NCI-H748 (cell line): ENCODE measurements at regions not wholly inside any gene's neighbourhood (a gene's known extent, or its start where the extent isn't known, plus 50 kb on each side); places are given as distances from the start of the nearest gene placed in this dataset.
"Not testable (repeated sequence)": the region's sequence is repeated elsewhere in the genome, so short reads cannot be mapped to it uniquely, and the experiment has no call there.

Experiments used
- DNase-seq: peaks from one replicate; lab custom pipeline; 2025; ENCODE audit not compliant: unreplicated experiment; lab: John Stamatoyannopoulos, UW

- DNase-seq = no peak
These were observed 69.5 kb downstream of the TPRA1 start for GRCh38 chr3:127520993-127521392.

DNA sequence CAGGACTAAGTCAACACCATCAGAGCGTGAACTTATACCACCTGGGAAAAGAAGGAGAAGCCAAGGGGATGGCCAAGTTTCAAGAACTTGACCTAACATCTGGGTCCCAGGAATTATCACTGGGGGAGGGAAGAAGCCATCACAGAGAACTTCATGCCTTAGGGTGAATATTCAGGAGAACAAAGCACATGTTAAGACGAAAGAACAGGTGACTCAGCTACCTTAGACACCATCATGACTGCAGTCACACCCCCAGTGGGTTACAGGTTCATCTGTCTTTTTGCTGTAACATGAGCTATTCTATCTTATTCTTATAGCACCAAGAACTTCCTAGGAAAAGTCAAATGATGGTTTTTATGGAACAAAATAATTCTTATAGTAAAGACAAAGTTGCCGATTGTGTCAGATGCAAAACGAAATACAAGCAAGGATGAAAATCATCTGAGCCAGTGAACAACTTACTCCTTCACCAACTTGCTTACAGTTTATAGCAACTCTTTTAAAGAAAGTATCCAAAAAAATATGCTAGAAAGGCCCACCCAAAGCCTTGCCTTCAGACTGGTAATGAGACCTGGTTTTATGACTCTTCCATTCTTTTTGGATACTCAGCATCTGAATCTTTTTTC lies 72.0 kb downstream of the TPRA1 start:
- DNase-seq = no peak

DNA sequence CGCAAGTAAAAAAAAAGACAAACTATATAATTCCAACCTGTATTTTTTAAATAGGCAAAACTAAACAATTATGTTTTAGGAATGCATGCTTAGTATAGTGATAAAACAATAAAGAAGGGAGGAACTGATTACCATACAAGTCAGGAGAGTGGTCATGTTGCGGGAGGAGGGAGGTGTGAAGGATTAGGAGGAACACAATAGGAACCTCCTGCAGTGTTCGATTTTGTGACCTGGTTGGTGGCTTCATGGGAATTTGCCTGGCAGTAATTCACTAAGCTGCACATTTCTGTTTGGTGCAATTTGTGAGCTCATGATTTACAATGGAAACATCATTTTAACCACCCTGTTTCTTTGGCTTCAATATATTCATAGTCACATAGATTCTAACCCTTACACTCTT lies 78.3 kb downstream of the TPRA1 start:
- no peak for DNase-seq

GRCh38 chr3:127501177-127501576 lies 89.4 kb downstream of the TPRA1 start:
- DNase-seq = no peak

GRCh38 chr3:127497676-127498075 lies 92.9 kb downstream of the TPRA1 start:
- no peak for DNase-seq

DNA sequence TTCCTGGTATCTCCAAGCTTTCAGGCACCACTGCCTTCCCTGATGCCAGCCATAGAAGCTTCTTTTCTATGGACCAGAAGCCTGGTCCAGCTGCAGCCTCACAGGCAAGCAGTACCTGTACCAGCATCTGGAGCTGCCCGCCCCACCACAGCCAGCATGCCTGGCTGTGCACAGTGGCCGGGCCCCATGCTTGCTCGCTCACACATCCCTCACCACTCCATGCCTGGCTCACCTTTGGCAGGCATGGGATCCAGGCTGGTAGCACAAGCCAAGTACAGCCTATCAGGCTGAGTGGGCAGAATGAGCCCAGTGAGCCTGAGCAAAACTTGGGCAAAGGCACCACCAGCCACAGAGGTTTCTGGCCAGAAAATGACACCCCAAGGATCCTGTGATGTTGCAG lies 93.4 kb downstream of the TPRA1 start:
- no peak for DNase-seq

DNA sequence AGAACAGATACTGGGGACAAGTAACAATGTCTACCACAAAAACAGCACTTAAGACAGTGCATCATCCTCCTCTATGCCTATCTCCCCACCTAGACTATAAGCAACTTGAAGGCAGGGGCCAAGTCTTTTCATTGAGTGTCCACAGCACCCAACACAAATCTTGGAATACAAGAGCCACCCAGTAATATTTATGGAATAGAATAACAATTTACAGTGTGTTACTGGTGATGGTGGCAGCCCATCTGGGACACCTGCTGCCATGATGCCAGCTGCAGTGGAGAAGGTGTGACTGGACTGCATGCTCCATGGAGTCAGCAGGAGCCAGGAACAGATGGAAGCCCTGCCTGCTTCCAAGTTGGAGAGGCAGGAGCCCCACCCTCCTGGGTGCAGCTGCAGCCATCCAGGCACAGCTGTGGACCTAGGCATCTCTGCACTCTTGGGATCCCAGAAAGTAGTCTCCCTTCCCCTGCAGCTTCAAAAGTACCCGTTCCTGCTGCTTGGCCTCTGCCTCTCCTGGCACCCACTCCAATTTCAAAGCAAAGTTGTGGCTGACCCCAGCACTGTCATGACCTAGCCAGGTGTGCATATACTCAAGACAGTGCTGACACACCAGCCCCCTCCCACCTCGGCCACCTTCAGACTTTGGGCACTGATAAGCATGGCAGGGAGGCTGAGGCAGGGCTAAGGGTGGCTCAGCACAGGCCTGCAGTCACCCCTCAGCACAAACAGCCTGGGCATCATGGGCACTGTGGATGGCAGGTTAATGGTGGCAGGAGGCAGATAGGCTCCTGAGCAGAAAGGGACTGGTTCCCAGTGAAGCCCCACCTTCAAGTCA lies 94.5 kb downstream of the TPRA1 start:
- no peak for DNase-seq

GRCh38 chr3:127493924-127494646 lies 96.4 kb downstream of the TPRA1 start:
- DNase-seq = no peak

- DNase-seq = no peak
These were observed 98.1 kb downstream of the TPRA1 start for GRCh38 chr3:127492426-127492825.

DNA sequence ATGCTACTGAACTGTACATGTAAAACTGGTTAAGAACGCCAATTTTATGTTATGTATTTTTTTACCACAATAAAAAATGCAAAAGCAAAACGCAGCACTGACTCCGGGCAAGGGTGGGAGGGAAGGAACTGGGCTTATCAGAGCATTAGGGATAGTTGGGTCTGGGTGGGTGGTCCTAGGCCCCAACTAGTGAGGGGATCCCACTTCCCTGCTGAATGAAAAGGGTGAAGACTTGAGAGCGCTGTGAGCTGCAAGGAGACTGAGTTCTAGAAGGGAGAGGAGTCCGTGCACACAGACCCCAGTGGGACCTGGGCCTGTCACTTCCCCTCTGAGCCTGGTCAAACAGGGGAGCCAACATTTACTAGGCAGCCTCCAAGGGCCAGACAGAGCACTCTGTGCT lies 98.6 kb downstream of the TPRA1 start:
- no peak for DNase-seq

DNA sequence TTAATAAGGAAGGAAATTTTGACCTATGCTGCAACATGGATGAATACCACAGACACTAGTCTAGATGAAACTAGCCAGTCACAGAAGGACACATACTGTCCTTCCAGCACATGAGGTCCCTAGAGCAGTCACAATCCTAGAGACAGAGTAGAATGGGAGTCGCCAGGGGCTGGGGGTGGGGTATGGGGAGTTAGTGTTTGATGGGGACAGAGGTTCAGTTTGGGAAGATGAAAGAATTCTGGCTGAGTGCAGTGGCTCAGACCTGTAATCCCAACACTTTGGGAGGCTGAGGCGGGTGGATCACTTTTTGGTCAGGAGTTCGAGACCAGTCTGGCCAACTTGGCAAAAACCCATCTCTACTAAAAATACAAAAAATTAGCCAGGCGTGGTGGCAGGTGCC lies 99.2 kb downstream of the TPRA1 start:
- no peak for DNase-seq

- not testable (repeated sequence) for DNase-seq
These were observed 99.6 kb downstream of the TPRA1 start for GRCh38 chr3:127491024-127491305.

GRCh38 chr3:127490271-127491023 lies 100.1 kb downstream of the TPRA1 start:
- no peak for DNase-seq

DNA sequence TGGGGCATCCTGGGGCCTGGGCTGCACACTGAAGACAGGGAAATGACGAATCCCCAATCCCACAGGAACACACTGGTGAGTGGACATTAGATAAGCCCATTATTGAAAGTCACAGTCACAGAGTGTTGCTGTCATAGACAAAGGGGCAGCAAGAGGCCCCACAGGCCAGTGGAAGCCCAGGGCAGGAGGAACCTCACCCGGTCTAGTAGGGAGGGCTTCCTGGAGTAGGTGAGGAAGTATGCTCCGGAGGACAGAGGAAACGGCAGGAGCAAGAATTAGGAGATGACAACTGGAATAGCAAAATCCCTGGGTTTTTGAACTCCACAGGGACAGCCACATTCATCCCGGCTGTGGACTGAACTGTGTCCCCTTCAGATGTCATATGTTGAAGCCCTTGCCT lies 101.2 kb downstream of the TPRA1 start:
- no peak for DNase-seq

DNA sequence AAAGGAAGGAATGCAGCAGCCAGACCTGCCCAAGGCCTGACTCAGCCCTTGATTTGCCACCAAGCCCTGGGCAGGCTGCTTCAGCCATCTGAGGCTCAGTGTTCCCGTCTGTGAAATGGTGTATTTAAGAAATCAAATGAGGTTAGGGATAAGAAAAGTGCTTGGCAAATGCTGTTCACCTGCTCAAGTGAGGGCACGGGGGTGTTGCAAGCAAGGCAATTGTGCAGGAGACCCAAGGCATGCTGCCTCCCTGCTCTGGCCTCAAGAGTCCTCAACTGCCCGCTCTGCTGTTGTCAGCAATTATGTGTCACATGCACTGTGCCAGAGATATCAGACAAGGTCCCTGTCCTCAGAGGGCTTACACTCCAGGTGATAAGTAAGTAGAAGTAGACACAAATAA lies 101.8 kb downstream of the TPRA1 start:
- DNase-seq = no peak

GRCh38 chr3:127488141-127488672 lies 102.3 kb downstream of the TPRA1 start:
- DNase-seq = no peak

GRCh38 chr3:127487196-127487595 lies 103.3 kb downstream of the TPRA1 start:
- DNase-seq = no peak

GRCh38 chr3:127486321-127486944 lies 104.1 kb downstream of the TPRA1 start:
- DNase-seq = no peak

GRCh38 chr3:127485396-127486170 lies 105.0 kb downstream of the TPRA1 start:
- no peak for DNase-seq
